Fibroblast of lung (primary cell): ENCODE measurements at regions not wholly inside any gene's neighbourhood (a gene's known extent, or its start where the extent isn't known, plus 50 kb on each side); places are given as distances from the start of the nearest gene placed in this dataset.

ENCODE experiments used
- DNase-seq, 2 donors: peaks; one replicate each; pipeline versions ENCODE4 v3.0.0 to v3.0.0-alpha.2; 2010; ENCODE audit warnings: low read depth in 2 of 2
- H2AFZ ChIP-seq: 2 replicates; pipeline ENCODE4 v1.5.1; 2012; ENCODE audit warnings: low read length, control low read depth, inconsistent platforms
- H3K27ac ChIP-seq: 2 replicates; pipeline ENCODE4 v1.5.1; 2011; ENCODE audit warnings: low read length, control low read depth; ENCODE audit not compliant: insufficient read depth
- H3K27me3 ChIP-seq: 2 replicates; pipeline ENCODE4 v1.5.1; 2011; ENCODE audit warnings: mild to moderate bottlenecking, low read length; ENCODE audit not compliant: control insufficient read depth, insufficient read depth
- H3K36me3 ChIP-seq: 2 replicates; pipeline ENCODE4 v1.5.1; 2011; ENCODE audit warnings: low read length; ENCODE audit not compliant: control insufficient read depth, insufficient read depth
- H3K4me1 ChIP-seq: 2 replicates; pipeline ENCODE4 v1.5.1; 2011; ENCODE audit warnings: low read length; ENCODE audit not compliant: control insufficient read depth, insufficient read depth; ENCODE audit errors: extremely low read depth
- H3K4me2 ChIP-seq: 2 replicates; pipeline ENCODE4 v1.5.1; 2011; ENCODE audit warnings: low read length, control low read depth; ENCODE audit not compliant: insufficient read depth; ENCODE audit errors: extremely low read depth
- H3K4me3 ChIP-seq, 4 experiments: fragments of 200-600 bp in 1 of 4; sonication (generic) in 1 of 4; replicated peaks in 1 of 4; 2 replicates each; pipeline ENCODE4 v1.5.1; 2011 to 2016; ENCODE audit warnings: low read length in 4 of 4, low read depth in 3 of 4, mild to moderate bottlenecking in 3 of 4, control low read depth in 2 of 4, inconsistent platforms in 1 of 4, mixed read lengths in 1 of 4; ENCODE audit not compliant: insufficient read depth in 1 of 4; ENCODE audit errors: control extremely low read depth in 1 of 4
- H3K79me2 ChIP-seq: 2 replicates; pipeline ENCODE4 v1.5.1; 2012; ENCODE audit warnings: mild to moderate bottlenecking, low read length, inconsistent platforms; ENCODE audit not compliant: control insufficient read depth, insufficient read depth
- H3K9ac ChIP-seq: 2 replicates; pipeline ENCODE4 v1.5.1; 2011; ENCODE audit warnings: mild to moderate bottlenecking, low read length, control low read depth; ENCODE audit not compliant: insufficient read depth
- H3K9me3 ChIP-seq: 2 replicates; pipeline ENCODE4 v1.5.1; 2012; ENCODE audit warnings: low read depth, low read length; ENCODE audit not compliant: control insufficient read depth, insufficient read depth
- H4K20me1 ChIP-seq: 2 replicates; pipeline ENCODE4 v1.5.1; 2011; ENCODE audit warnings: low read length; ENCODE audit not compliant: control insufficient read depth, insufficient read depth; ENCODE audit errors: extremely low read depth
- CTCF ChIP-seq, 2 donors: IDR thresholded peaks in 1 of 2; conservative IDR thresholded peaks in 1 of 2; 1 replicate in 1 of 2; 2 replicates in 1 of 2; pipeline ENCODE4 v1.5.1; 2011 to 2012; ENCODE audit warnings: low read length in 2 of 2, control low read depth in 1 of 2, inconsistent platforms in 1 of 2, low read depth in 1 of 2, mild to moderate bottlenecking in 1 of 2
- EZH2 ChIP-seq: IDR thresholded peaks from 2 replicates; pipeline ENCODE4 v1.5.1; 2012; ENCODE audit warnings: low read length, control low read depth, mild to moderate bottlenecking; ENCODE audit errors: missing control alignments

- H3K36me3 ChIP-seq: no peaks in the 10 kb centered on the region
- H3K4me1 ChIP-seq: peaks cover 15% of the 10 kb centered on the region
- no peaks in the 10 kb centered on the region for H4K20me1 ChIP-seq
- peak overlapping the region; percentile 40 for H3K4me2 ChIP-seq
- H2AFZ ChIP-seq: peak overlapping the region; percentile 34
- H3K79me2 ChIP-seq: no peaks in the 10 kb centered on the region
- TF ChIP-seq CTCF (conservative IDR thresholded peaks at IDR 0.05 in 1 of 2, IDR thresholded peaks at IDR 0.05 in 1 of 2; ENCODE audit: low read depth in 1 of 2, low read length in 2 of 2) (no peak), EZH2 (no peak)
- H3K4me3 ChIP-seq: no peak overlapping the region
- DNase-seq: peak; percentile 79 to 93
- H3K27ac ChIP-seq: peak overlapping the region; percentile 83
- H3K9ac ChIP-seq: no peak overlapping the region
- no peaks in the 10 kb centered on the region for H3K9me3 ChIP-seq
- no peaks in the 10 kb centered on the region for H3K27me3 ChIP-seq
These were observed 80.6 kb downstream of the CCR1 start for GRCh38 chr3:46127503-46127902.

- Histone ChIP-seq H3K4me1 (peaks cover 19% of the 10 kb centered on the region), H3K9ac (no peak overlapping the region), H4K20me1 (no peaks in the 10 kb centered on the region), H3K36me3 (no peaks in the 10 kb centered on the region), H3K27me3 (no peaks in the 10 kb centered on the region), H3K4me2 (peak overlapping the region; percentile 63), H3K4me3 (no peak overlapping the region), H3K9me3 (no peaks in the 10 kb centered on the region), H3K79me2 (no peaks in the 10 kb centered on the region), H3K27ac (peak overlapping the region; percentile 51), H2AFZ (no peak overlapping the region)
- DNase-seq: peak; percentile 44 to 84
- TF ChIP-seq CTCF (conservative IDR thresholded peaks at IDR 0.05 in 1 of 2, IDR thresholded peaks at IDR 0.05 in 1 of 2; ENCODE audit: low read depth in 1 of 2, low read length in 2 of 2) (no peak), EZH2 (no peak)
These were observed 83.6 kb downstream of the CCR1 start for GRCh38 chr3:46124216-46125177.

GRCh38 chr3:46123646-46124045 lies 84.5 kb downstream of the CCR1 start:
- H4K20me1 ChIP-seq: no peaks in the 10 kb centered on the region
- H3K4me3 ChIP-seq: no peak overlapping the region
- H3K27me3 ChIP-seq: no peaks in the 10 kb centered on the region
- H3K4me2 ChIP-seq: peak overlapping the region; percentile 29
- H3K9ac ChIP-seq: no peak overlapping the region
- TF ChIP-seq CTCF (conservative IDR thresholded peaks at IDR 0.05 in 1 of 2, IDR thresholded peaks at IDR 0.05 in 1 of 2; ENCODE audit: low read depth in 1 of 2, low read length in 2 of 2) (no peak), EZH2 (no peak)
- DNase-seq: no peak
- no peaks in the 10 kb centered on the region for H3K79me2 ChIP-seq
- H3K27ac ChIP-seq: peak overlapping the region; percentile 51
- no peaks in the 10 kb centered on the region for H3K9me3 ChIP-seq
- no peaks in the 10 kb centered on the region for H3K36me3 ChIP-seq
- peaks cover 19% of the 10 kb centered on the region for H3K4me1 ChIP-seq
- H2AFZ ChIP-seq: no peak overlapping the region
